Right lobe of liver (tissue), 6 donors: ENCODE measurements at regions not wholly inside any gene's neighbourhood (a gene's known extent, or its start where the extent isn't known, plus 50 kb on each side); places are given as distances from the start of the nearest gene placed in this dataset.

Experiments used
- ATAC-seq, 4 donors: fragments of 200-7000 bp; cut with Tn5 transposase; one replicate each; pipeline ENCODE4 v1.9.1; 2020; ENCODE audit warnings: mild to moderate bottlenecking in 4 of 4, moderate library complexity in 4 of 4
- DNase-seq, 3 donors: peaks; one replicate each; pipeline ENCODE4 v3.0.0-alpha.2; 2020
- H3K27ac ChIP-seq, 3 donors: fragments of 200-600 bp; one replicate each; pipeline ENCODE4 v1.8.0; 2022
- H3K27me3 ChIP-seq, 2 donors: fragments of 200-600 bp; one replicate each; pipeline ENCODE4 v1.8.0; 2022
- H3K36me3 ChIP-seq, 4 donors: fragments of 200-600 bp; sonication (generic) in 1 of 4; one replicate each; pipeline versions ENCODE4 v1.5.1 to v1.8.0; 2017 to 2022; ENCODE audit warnings: control low read depth in 1 of 4
- H3K4me1 ChIP-seq, 4 donors: fragments of 200-600 bp; sonication (generic) in 1 of 4; one replicate each; pipeline versions ENCODE4 v1.5.1 to v1.8.0; 2017 to 2022; ENCODE audit warnings: control low read depth in 1 of 4
- H3K4me3 ChIP-seq, 3 donors: fragments of 200-600 bp; one replicate each; pipeline ENCODE4 v1.8.0; 2022
- H3K9me3 ChIP-seq, 4 donors: fragments of 200-600 bp; sonication (generic) in 1 of 4; one replicate each; pipeline versions ENCODE4 v1.5.1 to v1.8.0; 2017 to 2022; ENCODE audit warnings: control low read depth in 1 of 4
- CTCF ChIP-seq, 4 donors: fragments of 200-600 bp in 3 of 4; fragments of 450-650 bp in 1 of 4; IDR thresholded peaks; one replicate each; pipeline versions ENCODE4 v1.5.1 to v1.8.0; 2016 to 2022; ENCODE audit warnings: antibody characterized with exemption in 4 of 4, mild to moderate bottlenecking in 2 of 4
- POLR2A ChIP-seq: fragments of 450-650 bp; IDR thresholded peaks from one replicate; pipeline ENCODE4 v1.6.1; 2017; ENCODE audit warnings: antibody characterized with exemption, mild to moderate bottlenecking
- WGBS: methylation state at CpG from one replicate; pipeline ENCODE4 v1.1.6; 2018; ENCODE audit warnings: low coverage, low lambda C conversion rate; ENCODE audit not compliant: insufficient coverage; ENCODE audit errors: missing lambda C conversion rate; 5-methylcytosine and 5-hydroxymethylcytosine counted together
- intact Hi-C, 2 donors: fragments of 100-400 bp; cut with DNase I; formaldehyde crosslinking; loops; one replicate each; pipeline versions ENCODE4 v1.11.2 to v1.14.1; 2022
- donor health status: DM: no; HTN: yes; CAD: no.
- donor health status: DM: no; HTN: no; CAD: no.
- donor health status: DM: no; HTN: no; CAD: no.
- donor health status: DM: no; HTN: yes; CAD: no.
- donor health status: DM: no; HTN: yes; CAD: no.

DNA sequence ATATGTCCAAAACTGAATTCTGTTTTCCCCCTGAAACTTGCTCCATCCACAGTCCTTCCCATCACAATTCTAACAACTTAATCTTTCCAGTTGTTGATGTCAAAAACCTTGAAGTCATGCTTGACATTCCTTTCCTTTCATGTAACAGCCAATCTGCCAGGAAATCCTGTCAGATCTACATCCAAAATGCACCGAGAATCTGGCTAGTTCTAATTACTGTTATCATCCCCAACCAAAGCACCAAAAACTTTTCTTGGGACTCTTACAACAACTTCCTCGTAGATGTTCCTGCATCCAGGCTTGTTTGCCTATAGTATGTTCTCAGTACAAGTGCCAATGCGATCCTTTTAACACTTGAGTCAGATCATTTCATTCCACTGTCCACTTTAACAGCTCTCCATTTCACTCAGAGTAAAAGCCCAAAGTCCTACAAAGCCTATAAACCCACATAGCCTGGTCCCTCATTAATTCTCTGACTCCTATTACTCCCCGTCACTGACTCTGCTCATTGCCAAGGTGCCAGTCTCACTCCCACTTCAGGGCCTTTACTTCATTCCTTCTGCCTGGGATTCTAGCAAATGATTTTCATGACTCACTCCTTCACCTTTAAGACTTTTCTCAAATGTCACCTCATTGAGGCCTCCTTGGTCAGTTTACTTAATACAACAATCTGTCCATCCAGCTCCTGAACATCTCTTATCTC lies 493.2 kb upstream of the NFIA start:
- Histone ChIP-seq H3K4me3 (no peak overlapping the region), H3K27ac (no peak overlapping the region), H3K27me3 (no peaks in the 10 kb centered on the region), H3K36me3 (no peaks in the 10 kb centered on the region), H3K4me1 (no peaks in the 10 kb centered on the region), H3K9me3 (peaks cover 0 to 1% (median 0%) of the 10 kb centered on the region in 4 donors)
- intact Hi-C loops: no loop called here
- no peak for TF ChIP-seq CTCF (IDR thresholded peaks at IDR 0.05)
- TF ChIP-seq POLR2A: no peak
- 48% methylated on average over 4 of the region's 4 CpGs for WGBS
- no peak for ATAC-seq
- no peak for DNase-seq

DNA sequence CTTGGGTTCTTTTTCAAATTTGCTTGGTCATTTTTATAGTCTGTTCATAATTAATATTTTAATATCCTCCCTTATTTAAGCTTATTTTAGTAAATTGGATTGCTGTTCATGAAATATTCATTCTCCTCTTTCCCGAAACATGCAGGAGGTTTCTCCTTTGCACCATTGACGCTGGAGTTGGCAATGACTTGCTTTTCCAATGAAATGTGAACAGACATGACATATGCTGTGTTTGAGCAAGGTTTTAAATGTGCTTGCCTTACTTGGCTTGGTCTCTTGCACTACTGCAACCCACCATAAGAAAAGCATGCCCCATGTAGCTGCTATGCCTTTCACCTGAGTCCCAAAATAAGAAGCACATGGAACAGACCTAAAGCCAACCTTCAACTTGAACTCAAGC lies 498.0 kb upstream of the NFIA start:
- Histone ChIP-seq H3K9me3 (peaks cover 0 to 6% (median 0%) of the 10 kb centered on the region in 4 donors), H3K4me1 (no peaks in the 10 kb centered on the region), H3K4me3 (no peak overlapping the region), H3K27me3 (no peaks in the 10 kb centered on the region), H3K27ac (no peak overlapping the region), H3K36me3 (no peaks in the 10 kb centered on the region)
- DNase-seq (no peak), ATAC-seq (no peak)
- no peak for TF ChIP-seq POLR2A
- no peak for TF ChIP-seq CTCF (IDR thresholded peaks at IDR 0.05)
- 13% methylated on average over 2 of the region's 2 CpGs for WGBS
- intact Hi-C loops: no loop called here

- DNase-seq: no peak
- 100% methylated on average over 3 of the region's 3 CpGs for WGBS
- no peaks in the 10 kb centered on the region for H3K27me3 ChIP-seq
- H3K9me3 ChIP-seq: peaks cover 0 to 6% (median 0%) of the 10 kb centered on the region in 4 donors
- H3K4me1 ChIP-seq: no peaks in the 10 kb centered on the region
- intact Hi-C loops: no loop called here
- no peak overlapping the region for H3K4me3 ChIP-seq
- H3K36me3 ChIP-seq: no peaks in the 10 kb centered on the region
- no peak overlapping the region for H3K27ac ChIP-seq
- no peak for TF ChIP-seq CTCF (IDR thresholded peaks at IDR 0.05)
- no peak for TF ChIP-seq POLR2A
- ATAC-seq: no peak
Measured at GRCh38 chr1:60583696-60584095, 498.7 kb upstream of the NFIA start.

- Histone ChIP-seq H3K4me1 (no peaks in the 10 kb centered on the region), H3K9me3 (peaks cover 0 to 6% (median 0%) of the 10 kb centered on the region in 4 donors), H3K27me3 (no peaks in the 10 kb centered on the region), H3K4me3 (no peak overlapping the region), H3K27ac (no peak overlapping the region), H3K36me3 (no peaks in the 10 kb centered on the region)
- ATAC-seq (no peak), DNase-seq (no peak)
- TF ChIP-seq CTCF (IDR thresholded peaks at IDR 0.05) (no peak), POLR2A (no peak)
- 71% methylated on average over 6 of the region's 7 CpGs for WGBS
- intact Hi-C loops: no loop called here
Measured at GRCh38 chr1:60581455-60582220, 500.7 kb upstream of the NFIA start.
